H1 (cell line): ENCODE measurements at regions not wholly inside any gene's neighbourhood (a gene's known extent, or its start where the extent isn't known, plus 50 kb on each side); places are given as distances from the start of the nearest gene placed in this dataset.

Source experiments
- CTCF ChIA-PET: fragments of 300-600 bp; sonication (Branson Sonifier 250); formaldehyde crosslinking; loops from one replicate; lab custom pipeline; 2021; ENCODE audit not compliant: partially characterized antibody; lab: Charles Lee
- POLR2A ChIA-PET: fragments of 300-600 bp; sonication (Branson Sonifier 250); formaldehyde crosslinking; loops from one replicate; lab custom pipeline; 2021; ENCODE audit warnings: inconsistent platforms; ENCODE audit not compliant: partially characterized antibody; lab: Charles Lee
- DNase-seq, 2 experiments: peaks; one replicate each; pipeline versions ENCODE4 v3.0.0 to v3.0.0-alpha.2; 2010 to 2022; ENCODE audit warnings: low spot score in 2 of 2, low read depth in 1 of 2, mixed read lengths in 1 of 2
- FAIRE-seq: peaks from 2 replicates; lab custom pipeline; 2011; peaks lifted over from hg19 to GRCh38; lab: Jason Lieb, UNC
- H2AFZ ChIP-seq: 2 replicates; pipeline ENCODE4 v1.8.1; 2012; ENCODE audit warnings: low read length, inconsistent platforms
- H2AK5ac ChIP-seq: 2 replicates; pipeline ENCODE4 v1.6.1; 2013; ENCODE audit warnings: low read depth, low read length
- H2BK120ac ChIP-seq: replicated peaks from 2 replicates; pipeline ENCODE3; 2013; ENCODE audit warnings: low read depth, low read length, inconsistent platforms
- H2BK12ac ChIP-seq: 2 replicates; pipeline ENCODE4 v1.6.1; 2013; ENCODE audit warnings: low read depth, low read length
- H2BK15ac ChIP-seq: 2 replicates; pipeline ENCODE4 v1.6.1; 2013; ENCODE audit warnings: low read length
- H2BK20ac ChIP-seq: 2 replicates; pipeline ENCODE4 v1.6.1; 2013; ENCODE audit warnings: low read length
- H2BK5ac ChIP-seq: 2 replicates; pipeline ENCODE4 v1.6.1; 2013; ENCODE audit warnings: low read depth, low read length
- H3K14ac ChIP-seq: 2 replicates; pipeline ENCODE4 v1.6.1; 2013; ENCODE audit warnings: inconsistent platforms; ENCODE audit not compliant: insufficient read length
- H3K18ac ChIP-seq: 2 replicates; pipeline ENCODE4 v1.6.1; 2013; ENCODE audit warnings: low read length; ENCODE audit errors: extremely low read depth
- H3K23ac ChIP-seq: 2 replicates; pipeline ENCODE4 v1.6.1; 2013; ENCODE audit warnings: inconsistent platforms; ENCODE audit not compliant: insufficient read length
- H3K23me2 ChIP-seq: 2 replicates; pipeline ENCODE4 v1.6.1; 2013; ENCODE audit warnings: low read depth, low read length
- H3K27ac ChIP-seq: 2 replicates; pipeline ENCODE4 v1.6.1; 2011; ENCODE audit warnings: low read depth, low read length, inconsistent platforms
- H3K27me3 ChIP-seq, 4 experiments: replicated peaks in 1 of 4; 1 replicate in 1 of 4; 2 replicates in 3 of 4; pipeline versions ENCODE4 v1.6.1 to v1.8.1; 2011 to 2013; ENCODE audit warnings: low read length in 3 of 4, mild to moderate bottlenecking in 3 of 4, inconsistent platforms in 2 of 4, mixed read lengths in 2 of 4, moderate library complexity in 1 of 4; ENCODE audit not compliant: control insufficient read depth in 3 of 4, insufficient read depth in 3 of 4; ENCODE audit errors: extremely low read depth in 1 of 4
- H3K36me3 ChIP-seq, 4 experiments: 2 replicates each; pipeline versions ENCODE4 v1.6.1 to v1.8.1; 2011 to 2013; ENCODE audit warnings: mild to moderate bottlenecking in 4 of 4, low read length in 3 of 4, moderate library complexity in 2 of 4, control low read depth in 1 of 4, inconsistent platforms in 1 of 4; ENCODE audit not compliant: insufficient read depth in 4 of 4, control insufficient read depth in 2 of 4
- H3K4ac ChIP-seq: replicated peaks from 2 replicates; pipeline ENCODE3; 2013; ENCODE audit warnings: low read length, low read depth, mixed read lengths, inconsistent platforms; ENCODE audit not compliant: insufficient read length
- H3K4me1 ChIP-seq, 4 experiments: replicated peaks in 1 of 4; 1 replicate in 1 of 4; 2 replicates in 3 of 4; pipeline versions ENCODE4 v1.6.1 to v1.8.1; 2011 to 2013; ENCODE audit warnings: low read length in 3 of 4, inconsistent platforms in 2 of 4, mixed read lengths in 1 of 4; ENCODE audit not compliant: insufficient read depth in 4 of 4, control insufficient read depth in 3 of 4
- H3K4me2 ChIP-seq, 2 experiments: 2 replicates each; pipeline versions ENCODE4 v1.6.1 to v1.8.1; 2011 to 2013; ENCODE audit warnings: low read depth in 2 of 2, low read length in 2 of 2, control low read depth in 1 of 2, inconsistent platforms in 1 of 2, mild to moderate bottlenecking in 1 of 2; ENCODE audit not compliant: insufficient read depth in 1 of 2
- H3K4me3 ChIP-seq, 4 experiments: fragments of 200-600, 300-600 bp in 1 of 4; sonication (generic), shearing (Covaris generic), sonication (Bioruptor Twin) in 1 of 4; 2 replicates each; pipeline versions ENCODE4 v1.5.1 to v1.8.1; 2011 to 2016; ENCODE audit warnings: low read length in 4 of 4, low read depth in 3 of 4, control low read depth in 2 of 4, inconsistent platforms in 2 of 4, mild to moderate bottlenecking in 2 of 4, mixed read lengths in 1 of 4, moderate library complexity in 1 of 4; ENCODE audit not compliant: insufficient read depth in 2 of 4; ENCODE audit errors: extremely low read depth in 1 of 4
- H3K56ac ChIP-seq: replicated peaks from 2 replicates; pipeline ENCODE3; 2013; ENCODE audit warnings: low read depth, mild to moderate bottlenecking, mixed read lengths, low read length, inconsistent platforms; ENCODE audit not compliant: insufficient read length
- H3K79me1 ChIP-seq: 2 replicates; pipeline ENCODE4 v1.6.1; 2013; ENCODE audit warnings: low read depth, low read length, control low read depth
- H3K79me2 ChIP-seq, 2 experiments: 2 replicates each; pipeline versions ENCODE4 v1.6.1 to v1.8.1; 2012 to 2013; ENCODE audit warnings: low read length in 2 of 2, mild to moderate bottlenecking in 2 of 2, inconsistent platforms in 1 of 2; ENCODE audit not compliant: insufficient read depth in 2 of 2, control insufficient read depth in 1 of 2
- H3K9ac ChIP-seq, 4 experiments: replicated peaks in 1 of 4; 1 replicate in 1 of 4; 2 replicates in 3 of 4; pipeline versions ENCODE4 v1.6.1 to v1.8.1; 2011 to 2013; ENCODE audit warnings: low read depth in 3 of 4, low read length in 3 of 4, control low read depth in 2 of 4, mild to moderate bottlenecking in 2 of 4, moderate library complexity in 2 of 4, inconsistent platforms in 1 of 4; ENCODE audit errors: extremely low read depth in 1 of 4
- H3K9me3 ChIP-seq, 2 experiments: 2 replicates each; pipeline versions ENCODE4 v1.6.1 to v1.8.1; 2012 to 2013; ENCODE audit warnings: mild to moderate bottlenecking in 2 of 2, moderate library complexity in 2 of 2, control low read depth in 1 of 2, inconsistent platforms in 1 of 2, low read depth in 1 of 2, low read length in 1 of 2, mixed read lengths in 1 of 2; ENCODE audit not compliant: insufficient read depth in 2 of 2
- H4K20me1 ChIP-seq, 2 experiments: replicated peaks in 1 of 2; 2 replicates each; pipeline versions ENCODE3 to v1.8.1; 2011 to 2013; ENCODE audit warnings: inconsistent platforms in 2 of 2, low read length in 2 of 2, mild to moderate bottlenecking in 1 of 2; ENCODE audit not compliant: insufficient read depth in 2 of 2, control insufficient read depth in 1 of 2
- H4K5ac ChIP-seq: 2 replicates; pipeline ENCODE4 v1.6.1; 2013; ENCODE audit warnings: low read length, low read depth, mixed read lengths, inconsistent platforms; ENCODE audit not compliant: insufficient read length
- H4K8ac ChIP-seq: 2 replicates; pipeline ENCODE4 v1.8.0; 2013; ENCODE audit warnings: mild to moderate bottlenecking, moderate library complexity, low read length, inconsistent platforms; ENCODE audit not compliant: insufficient read depth; ENCODE audit errors: extremely low read depth
- H4K91ac ChIP-seq: replicated peaks from 2 replicates; pipeline ENCODE3; 2013; ENCODE audit warnings: low read length, mixed read lengths, inconsistent platforms; ENCODE audit not compliant: insufficient read length
- CBX8 ChIP-seq: fragments of 300-800, 300-1000 bp; sonication (generic); IDR thresholded peaks from 2 replicates; pipeline ENCODE4 v1.7.1; 2016; ENCODE audit warnings: low read depth, low read length, borderline replicate concordance
- JUN ChIP-seq: IDR thresholded peaks from 2 replicates; pipeline ENCODE4 v1.6.1; 2011; ENCODE audit warnings: low read depth, mild to moderate bottlenecking, improper control_type of control experiment, low read length
- JUND ChIP-seq: IDR thresholded peaks from 2 replicates; pipeline ENCODE4 v1.6.1; 2011; ENCODE audit warnings: mild to moderate bottlenecking, improper control_type of control experiment, low read length
- KDM1A ChIP-seq: fragments of 200-600, 300-600 bp; sonication (generic); IDR thresholded peaks from 2 replicates; pipeline ENCODE4 v1.7.1; 2016; ENCODE audit warnings: mild to moderate bottlenecking, low read length, borderline replicate concordance
- KDM4A ChIP-seq: IDR thresholded peaks from one replicate; pipeline ENCODE4 v1.7.1; 2012; ENCODE audit warnings: low read depth, mild to moderate bottlenecking, moderate library complexity, low read length, inconsistent platforms; ENCODE audit not compliant: severe bottlenecking
- MAFK ChIP-seq: IDR thresholded peaks from 2 replicates; pipeline ENCODE4 v1.6.1; 2012; ENCODE audit warnings: low read depth, mild to moderate bottlenecking, improper control_type of control experiment, low read length
- POLR2A ChIP-seq, 2 experiments: IDR thresholded peaks; 1 replicate in 1 of 2; 2 replicates in 1 of 2; pipeline ENCODE4 v1.6.1; 2011; ENCODE audit warnings: low read depth in 2 of 2, low read length in 2 of 2, mild to moderate bottlenecking in 2 of 2; ENCODE audit errors: control extremely low read depth in 1 of 2
- RBBP5 ChIP-seq: IDR thresholded peaks from 2 replicates; pipeline ENCODE4 v1.7.1; 2012; ENCODE audit warnings: low read depth, mild to moderate bottlenecking, inconsistent platforms, low read length, moderate library complexity, borderline replicate concordance
- RFX5 ChIP-seq: IDR thresholded peaks from 2 replicates; pipeline ENCODE4 v1.6.1; 2011; ENCODE audit warnings: low read depth, low read length, improper control_type of control experiment, borderline replicate concordance
- RXRA ChIP-seq: IDR thresholded peaks from 2 replicates; pipeline ENCODE4 v1.6.1; 2011; ENCODE audit warnings: low read depth, mild to moderate bottlenecking, low read length, moderate library complexity; ENCODE audit not compliant: insufficient read depth
- WGBS, 2 experiments: shearing (Covaris generic) in 1 of 2; methylation state at CpG; one replicate each; pipeline versions ENCODE4 v1.1.6 to v1.1.7; 2013 to 2015; ENCODE audit warnings: low lambda C conversion rate in 2 of 2, mixed read lengths in 2 of 2, inconsistent platforms in 1 of 2, low coverage in 1 of 2, missing lambda C conversion rate in 1 of 2; ENCODE audit not compliant: insufficient replicate concordance in 2 of 2, insufficient coverage in 1 of 2, insufficient read length in 1 of 2; ENCODE audit errors: extremely low coverage in 1 of 2, missing lambda C conversion rate in 1 of 2; 5-methylcytosine and 5-hydroxymethylcytosine counted together
- TF ChIP-seq, protein P1 (sequence below), 3 experiments: IDR thresholded peaks; 1 replicate in 2 of 3; 2 replicates in 1 of 3; pipeline versions ENCODE4 v1.5.1 to v1.6.1; 2011; ENCODE audit warnings: low read length in 3 of 3, mild to moderate bottlenecking in 3 of 3, inconsistent platforms in 2 of 3, low read depth in 1 of 3, moderate library complexity in 1 of 3; ENCODE audit not compliant: insufficient read depth in 1 of 3; ENCODE audit errors: control extremely low read depth in 1 of 3
- TF ChIP-seq, protein P2 (sequence below): IDR thresholded peaks from 2 replicates; pipeline ENCODE4 v1.6.1; 2012; ENCODE audit warnings: inconsistent platforms

DNA sequence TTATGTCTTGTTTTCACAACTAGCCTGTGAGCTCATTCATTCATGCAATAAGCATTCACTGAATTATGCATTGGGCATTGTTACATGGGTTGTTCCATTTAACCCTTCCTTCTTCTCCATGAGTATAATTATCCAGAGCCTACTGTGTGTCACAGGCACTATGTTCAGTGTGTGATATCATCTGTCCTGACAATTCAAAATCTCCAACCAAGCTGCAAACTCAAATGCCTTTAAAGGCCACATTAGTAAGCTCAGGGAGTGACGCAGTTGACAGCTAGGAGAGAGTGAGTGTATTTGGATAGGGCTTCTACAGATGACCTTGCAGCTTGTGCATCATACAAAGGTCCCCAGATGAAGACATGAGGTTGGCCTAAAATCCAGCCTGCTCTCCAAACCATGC lies 289.5 kb downstream of the OMA1 start:
- no peak overlapping the region for H2AFZ ChIP-seq
- no peaks in the 10 kb centered on the region for H3K27me3 ChIP-seq
- H3K79me1 ChIP-seq = no peaks in the 10 kb centered on the region
- H3K9ac ChIP-seq = no peak overlapping the region
- no peak overlapping the region for H2AK5ac ChIP-seq
- no peaks in the 10 kb centered on the region for H3K4me1 ChIP-seq
- WGBS, 2 experiments = 88% methylated on average over 1 of the region's 1 CpG; no CpG with 5 or more reads in 1 of the 2 experiments
- H3K4me3 ChIP-seq = no peak overlapping the region
- no peak for FAIRE-seq
- no peaks in the 10 kb centered on the region for H3K23me2 ChIP-seq
- POLR2A ChIA-PET = interaction anchor here (1.8 kb wide), 1 partner anchor 49 kb away, joined by 4 read pairs; no protein-coding TSS in a partner anchor
- H3K9me3 ChIP-seq = no peaks in the 10 kb centered on the region
- no peak overlapping the region for H3K14ac ChIP-seq
- no peak overlapping the region for H4K5ac ChIP-seq
- no peak overlapping the region for H3K56ac ChIP-seq
- H3K4me2 ChIP-seq = no peak overlapping the region
- no peak for DNase-seq
- H3K4ac ChIP-seq = no peak overlapping the region
- no peaks in the 10 kb centered on the region for H3K79me2 ChIP-seq
- no peak overlapping the region for H3K27ac ChIP-seq
- no peak overlapping the region for H4K8ac ChIP-seq
- no peak overlapping the region for H2BK15ac ChIP-seq
- no peak overlapping the region for H3K18ac ChIP-seq
- H4K91ac ChIP-seq = no peak overlapping the region
- H4K20me1 ChIP-seq = no peaks in the 10 kb centered on the region
- H3K23ac ChIP-seq = no peak overlapping the region
- H2BK5ac ChIP-seq = no peak overlapping the region
- H3K36me3 ChIP-seq = no peaks in the 10 kb centered on the region
- CTCF ChIA-PET = interaction anchor here (0.7 to 2.2 kb wide), 3 partner anchors 9 to 245 kb away, joined by 3 to 7 read pairs (median 3); no protein-coding TSS in a partner anchor
- no peak overlapping the region for H2BK12ac ChIP-seq
- H2BK120ac ChIP-seq = no peak overlapping the region
- no peak overlapping the region for H2BK20ac ChIP-seq
- no peak for TF ChIP-seq JUN
- no peak for TF ChIP-seq CBX8
- TF ChIP-seq KDM1A = no peak
- no peak for TF ChIP-seq KDM4A
- no peak for TF ChIP-seq POLR2A (IDR thresholded peaks at IDR 0.05; ENCODE audit: control extremely low read depth in 1 of 2, low read depth in 2 of 2, low read length in 2 of 2)
- TF ChIP-seq JUND = no peak
- TF ChIP-seq MAFK = no peak
- no peak for TF ChIP-seq RFX5
- TF ChIP-seq, protein P1, sequence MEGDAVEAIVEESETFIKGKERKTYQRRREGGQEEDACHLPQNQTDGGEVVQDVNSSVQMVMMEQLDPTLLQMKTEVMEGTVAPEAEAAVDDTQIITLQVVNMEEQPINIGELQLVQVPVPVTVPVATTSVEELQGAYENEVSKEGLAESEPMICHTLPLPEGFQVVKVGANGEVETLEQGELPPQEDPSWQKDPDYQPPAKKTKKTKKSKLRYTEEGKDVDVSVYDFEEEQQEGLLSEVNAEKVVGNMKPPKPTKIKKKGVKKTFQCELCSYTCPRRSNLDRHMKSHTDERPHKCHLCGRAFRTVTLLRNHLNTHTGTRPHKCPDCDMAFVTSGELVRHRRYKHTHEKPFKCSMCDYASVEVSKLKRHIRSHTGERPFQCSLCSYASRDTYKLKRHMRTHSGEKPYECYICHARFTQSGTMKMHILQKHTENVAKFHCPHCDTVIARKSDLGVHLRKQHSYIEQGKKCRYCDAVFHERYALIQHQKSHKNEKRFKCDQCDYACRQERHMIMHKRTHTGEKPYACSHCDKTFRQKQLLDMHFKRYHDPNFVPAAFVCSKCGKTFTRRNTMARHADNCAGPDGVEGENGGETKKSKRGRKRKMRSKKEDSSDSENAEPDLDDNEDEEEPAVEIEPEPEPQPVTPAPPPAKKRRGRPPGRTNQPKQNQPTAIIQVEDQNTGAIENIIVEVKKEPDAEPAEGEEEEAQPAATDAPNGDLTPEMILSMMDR (IDR thresholded peaks at IDR 0.05; ENCODE audit: control extremely low read depth in 1 of 3, insufficient read depth in 1 of 3, low read depth in 1 of 3, low read length in 3 of 3) = no peak
- TF ChIP-seq RBBP5 = no peak
- no peak for TF ChIP-seq RXRA
- TF ChIP-seq, protein P2, sequence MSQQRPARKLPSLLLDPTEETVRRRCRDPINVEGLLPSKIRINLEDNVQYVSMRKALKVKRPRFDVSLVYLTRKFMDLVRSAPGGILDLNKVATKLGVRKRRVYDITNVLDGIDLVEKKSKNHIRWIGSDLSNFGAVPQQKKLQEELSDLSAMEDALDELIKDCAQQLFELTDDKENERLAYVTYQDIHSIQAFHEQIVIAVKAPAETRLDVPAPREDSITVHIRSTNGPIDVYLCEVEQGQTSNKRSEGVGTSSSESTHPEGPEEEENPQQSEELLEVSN = no peak
